ENCODE measurements at regions not wholly inside any gene's neighbourhood (a gene's known extent, or its start where the extent isn't known, plus 50 kb on each side); places are given as distances from the start of the nearest gene placed in this dataset.
A peak's percentile ranks its signal among the peaks of the same experiment; 100 is the strongest.

- Histone ChIP-seq H3K4me3 (no peak overlapping the region), H3K36me3 (no peaks in the 10 kb centered on the region), H3K9me3 (no peaks in the 10 kb centered on the region), H3K27ac (no peak overlapping the region), H3K4me1 (no peaks in the 10 kb centered on the region), H3K27me3 (no peaks in the 10 kb centered on the region)
- TF ChIP-seq POLR2AphosphoS5 (IDR thresholded peaks at IDR 0.05) (no peak), CTCF (IDR thresholded peaks at IDR 0.05) (no peak), POLR2A (IDR thresholded peaks at IDR 0.05) (no peak), EP300 (IDR thresholded peaks at IDR 0.05) (no peak)
- no peak for ATAC-seq (ENCODE audit: low FRiP score in 2 of 2)
- DNase-seq = no peak
- 80 to 85% methylated on average over 1 of the region's 1 CpG for WGBS, 2 donors
These were observed 1163.5 kb downstream of the ARAP2 start for GRCh38 chr4:35080799-35081198.

DNA sequence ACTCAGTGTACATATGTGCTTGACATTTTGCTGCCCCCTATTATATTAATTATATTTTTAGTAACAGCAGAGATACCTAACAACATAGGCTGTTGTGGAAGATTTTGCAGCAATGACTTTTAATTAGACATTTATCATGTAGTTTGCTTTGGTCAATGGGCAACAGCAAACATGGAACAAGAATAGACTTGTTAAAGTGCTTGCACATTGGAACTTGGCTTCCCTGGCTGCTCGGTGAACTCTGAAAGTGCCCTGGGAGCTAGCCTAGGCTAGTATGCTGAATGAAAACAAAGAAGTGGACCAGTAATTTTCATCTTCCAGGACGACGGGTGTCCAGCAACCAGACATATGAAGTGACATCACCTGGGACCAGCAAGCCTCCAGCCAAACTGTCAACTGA lies 1157.1 kb downstream of the ARAP2 start:
- DNase-seq = no peak
- H3K4me3 ChIP-seq = no peak overlapping the region
- no peak for ATAC-seq (ENCODE audit: low FRiP score in 2 of 2)
- H3K36me3 ChIP-seq = no peaks in the 10 kb centered on the region
- H3K4me1 ChIP-seq = no peaks in the 10 kb centered on the region
- WGBS, 2 donors = 71 to 96% methylated on average over 3 of the region's 3 CpGs
- no peak overlapping the region for H3K27ac ChIP-seq
- H3K9me3 ChIP-seq = no peaks in the 10 kb centered on the region
- H3K27me3 ChIP-seq = no peaks in the 10 kb centered on the region
- TF ChIP-seq POLR2AphosphoS5 (IDR thresholded peaks at IDR 0.05) (no peak), EP300 (IDR thresholded peaks at IDR 0.05) (no peak), CTCF (IDR thresholded peaks at IDR 0.05) (no peak), POLR2A (IDR thresholded peaks at IDR 0.05) (no peak)

DNA sequence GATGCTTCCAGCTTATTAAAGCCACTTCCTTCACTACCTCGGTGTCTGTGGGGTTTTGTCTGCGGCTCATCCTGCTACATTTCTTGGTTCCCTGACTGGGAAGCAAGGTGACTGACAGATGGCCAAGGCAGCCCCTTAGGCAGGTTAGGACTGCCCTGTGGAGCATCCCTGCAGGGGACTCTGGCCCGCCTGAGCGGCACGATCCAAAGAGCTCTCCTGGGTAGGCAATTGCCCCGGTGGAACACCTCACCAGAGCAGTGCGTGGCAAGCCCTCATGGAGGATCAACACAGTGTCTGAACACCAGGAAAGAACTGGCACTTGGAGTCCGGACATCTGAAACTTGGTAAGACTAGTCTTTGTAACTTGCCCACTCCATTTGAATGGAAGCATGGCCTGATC lies 1143.4 kb downstream of the ARAP2 start:
- 82 to 94% methylated on average over 3 to 8 of the region's 8 CpGs for WGBS, 2 donors

DNA sequence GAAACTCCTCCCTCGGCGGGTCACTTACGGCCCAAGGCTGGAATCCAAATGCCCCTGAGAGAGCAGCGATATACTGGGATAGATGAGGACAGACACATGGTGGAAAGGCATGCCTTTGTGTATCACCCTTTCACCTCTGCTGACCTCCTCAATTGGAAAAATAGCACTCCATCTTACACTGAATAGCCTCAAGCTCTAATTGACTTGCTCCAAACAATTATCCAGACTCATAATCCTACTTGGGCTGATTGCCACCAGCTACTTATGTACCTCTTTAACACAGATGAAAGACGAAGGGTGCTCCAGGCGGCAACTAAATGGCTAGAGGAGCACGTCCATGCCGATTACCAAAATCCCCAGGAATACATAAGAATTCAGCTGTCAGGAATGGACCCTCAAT lies 1142.2 kb downstream of the ARAP2 start:
- H3K36me3 ChIP-seq = no peaks in the 10 kb centered on the region
- no peak overlapping the region for H3K4me3 ChIP-seq
- no peak overlapping the region for H3K27ac ChIP-seq
- peaks cover 0 to 6% (median 1%) of the 10 kb centered on the region in 4 donors for H3K4me1 ChIP-seq
- no peak for ATAC-seq (ENCODE audit: low FRiP score in 2 of 2)
- H3K9me3 ChIP-seq = no peaks in the 10 kb centered on the region
- TF ChIP-seq POLR2A (IDR thresholded peaks at IDR 0.05) (no peak), EP300 (IDR thresholded peaks at IDR 0.05) (no peak), POLR2AphosphoS5 (IDR thresholded peaks at IDR 0.05) (no peak), CTCF (IDR thresholded peaks at IDR 0.05) (no peak)
- H3K27me3 ChIP-seq = no peaks in the 10 kb centered on the region
- whole genome bisulfite sequencing, 2 donors = 85 to 87% methylated on average over 8 of the region's 8 CpGs
- DNase-seq = no peak

More for the DNA sequence above, 1143.4 kb downstream of the ARAP2 start:
- no peak overlapping the region for H3K27ac ChIP-seq
- no peak for TF ChIP-seq EP300 (IDR thresholded peaks at IDR 0.05)
- no peak for TF ChIP-seq POLR2A (IDR thresholded peaks at IDR 0.05)
- no peak for TF ChIP-seq POLR2AphosphoS5 (IDR thresholded peaks at IDR 0.05)
- TF ChIP-seq CTCF (IDR thresholded peaks at IDR 0.05) = no peak
- H3K9me3 ChIP-seq = no peaks in the 10 kb centered on the region
- peaks cover 0 to 6% (median 1%) of the 10 kb centered on the region in 4 donors for H3K4me1 ChIP-seq
- DNase-seq (peak in 1 of 2 donors; percentile 41), ATAC-seq (ENCODE audit: low FRiP score in 2 of 2) (no peak)
- no peaks in the 10 kb centered on the region for H3K27me3 ChIP-seq
- H3K36me3 ChIP-seq = no peaks in the 10 kb centered on the region
- H3K4me3 ChIP-seq = no peak overlapping the region

GRCh38 chr4:35105486-35105885 lies 1138.8 kb downstream of the ARAP2 start:
- H3K9me3 ChIP-seq = no peaks in the 10 kb centered on the region
- H3K27ac ChIP-seq = no peak overlapping the region
- WGBS, 2 donors = 72 to 76% methylated on average over 4 of the region's 4 CpGs
- ATAC-seq (ENCODE audit: low FRiP score in 2 of 2) (no peak), DNase-seq (no peak)
- no peak for TF ChIP-seq EP300 (IDR thresholded peaks at IDR 0.05)
- H3K4me3 ChIP-seq = no peak overlapping the region
- H3K27me3 ChIP-seq = no peaks in the 10 kb centered on the region
- H3K36me3 ChIP-seq = no peaks in the 10 kb centered on the region
- H3K4me1 ChIP-seq = peaks cover 0 to 6% (median 1%) of the 10 kb centered on the region in 4 donors
